ENCODE measurements at regions not wholly inside any gene's neighbourhood (a gene's known extent, or its start where the extent isn't known, plus 50 kb on each side); places are given as distances from the start of the nearest gene placed in this dataset.
A peak's percentile ranks its signal among the peaks of the same experiment; 100 is the strongest.

DNA sequence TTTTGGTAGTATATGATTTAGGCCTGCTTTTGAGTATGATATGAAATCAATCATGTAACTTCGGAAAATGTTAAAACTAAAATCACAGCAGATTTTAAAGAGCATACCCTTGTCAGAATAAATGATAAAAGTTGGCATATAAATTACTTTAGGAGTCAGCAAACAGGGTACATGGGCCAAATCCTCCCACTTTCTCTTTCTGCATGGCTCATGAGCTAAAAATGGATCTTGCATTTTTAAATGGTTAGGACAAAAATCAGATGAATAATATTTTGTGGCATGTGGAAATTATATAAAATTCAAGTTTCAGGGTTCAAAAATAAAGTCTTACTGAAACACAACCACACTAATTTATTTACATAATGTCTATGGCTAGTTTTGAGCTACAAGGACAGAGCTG, 214.9 kb downstream of the GASK1B start:
- Histone ChIP-seq H3K9me2 (replicated peaks; ENCODE audit: low read depth, low read length) (no peaks in the 10 kb centered on the region), H3K4me3 (ENCODE audit: low read length, poor library complexity, severe bottlenecking) (no peak overlapping the region), H3K4me1 (ENCODE audit: insufficient read depth, low read length, poor library complexity, severe bottlenecking) (no peaks in the 10 kb centered on the region), H3K9me3 (ENCODE audit: insufficient read depth, low read depth, low read length) (no peaks in the 10 kb centered on the region), H4K20me1 (ENCODE audit: insufficient read depth, low read length, poor library complexity, severe bottlenecking) (no peaks in the 10 kb centered on the region), H3K27me3 (ENCODE audit: insufficient read depth, low read length, poor library complexity, severe bottlenecking) (no peaks in the 10 kb centered on the region), H3K79me2 (ENCODE audit: insufficient read depth, low read length) (no peaks in the 10 kb centered on the region), H3F3A (ENCODE audit: low read depth) (no peaks in the 10 kb centered on the region), H3K36me3 (ENCODE audit: insufficient read depth, low read length) (no peaks in the 10 kb centered on the region), H3K9ac (ENCODE audit: low read depth, low read length, poor library complexity, severe bottlenecking) (no peak overlapping the region), H2AFZ (ENCODE audit: low read length) (no peak overlapping the region), H3K4me2 (ENCODE audit: low read depth, low read length, poor library complexity, severe bottlenecking) (no peak overlapping the region)
- TF ChIP-seq EZH2phosphoT487 (IDR thresholded peaks at IDR 0.05; ENCODE audit: borderline replicate concordance) (no peak), CTCF (conservative IDR thresholded peaks at IDR 0.05; ENCODE audit: low read length) (no peak)

DNA sequence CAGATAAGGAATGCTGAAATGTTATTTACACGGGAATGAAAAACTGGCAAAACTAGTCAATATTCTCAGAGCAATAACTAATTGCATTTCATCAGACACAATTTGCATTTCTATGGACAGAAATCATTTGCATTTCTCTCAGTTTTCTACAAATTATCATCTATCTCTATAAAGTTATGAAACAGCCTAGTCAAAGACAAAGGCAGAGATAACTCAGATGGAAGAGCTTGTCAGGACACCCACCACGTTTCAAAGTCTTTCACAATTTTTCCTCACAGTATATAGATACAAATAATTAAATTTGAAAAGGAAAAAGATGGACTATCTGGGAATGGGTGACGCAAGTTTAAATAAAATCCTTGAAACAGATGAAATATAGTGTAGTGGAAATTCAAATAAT, 230.8 kb downstream of the GASK1B start:
- Histone ChIP-seq H2AFZ (ENCODE audit: low read length) (no peak overlapping the region), H3K36me3 (ENCODE audit: insufficient read depth, low read length) (no peaks in the 10 kb centered on the region), H3K4me3 (ENCODE audit: low read length, poor library complexity, severe bottlenecking) (no peak overlapping the region), H3K9ac (ENCODE audit: low read depth, low read length, poor library complexity, severe bottlenecking) (no peak overlapping the region), H4K20me1 (ENCODE audit: insufficient read depth, low read length, poor library complexity, severe bottlenecking) (no peaks in the 10 kb centered on the region), H3K9me2 (replicated peaks; ENCODE audit: low read depth, low read length) (no peaks in the 10 kb centered on the region), H3K27me3 (ENCODE audit: insufficient read depth, low read length, poor library complexity, severe bottlenecking) (no peaks in the 10 kb centered on the region), H3F3A (ENCODE audit: low read depth) (no peaks in the 10 kb centered on the region), H3K4me1 (ENCODE audit: insufficient read depth, low read length, poor library complexity, severe bottlenecking) (no peaks in the 10 kb centered on the region), H3K79me2 (ENCODE audit: insufficient read depth, low read length) (no peaks in the 10 kb centered on the region), H3K4me2 (ENCODE audit: low read depth, low read length, poor library complexity, severe bottlenecking) (no peak overlapping the region), H3K9me3 (ENCODE audit: insufficient read depth, low read depth, low read length) (no peaks in the 10 kb centered on the region)
- TF ChIP-seq CTCF (conservative IDR thresholded peaks at IDR 0.05; ENCODE audit: low read length) (no peak), EZH2phosphoT487 (IDR thresholded peaks at IDR 0.05; ENCODE audit: borderline replicate concordance) (no peak)

DNA sequence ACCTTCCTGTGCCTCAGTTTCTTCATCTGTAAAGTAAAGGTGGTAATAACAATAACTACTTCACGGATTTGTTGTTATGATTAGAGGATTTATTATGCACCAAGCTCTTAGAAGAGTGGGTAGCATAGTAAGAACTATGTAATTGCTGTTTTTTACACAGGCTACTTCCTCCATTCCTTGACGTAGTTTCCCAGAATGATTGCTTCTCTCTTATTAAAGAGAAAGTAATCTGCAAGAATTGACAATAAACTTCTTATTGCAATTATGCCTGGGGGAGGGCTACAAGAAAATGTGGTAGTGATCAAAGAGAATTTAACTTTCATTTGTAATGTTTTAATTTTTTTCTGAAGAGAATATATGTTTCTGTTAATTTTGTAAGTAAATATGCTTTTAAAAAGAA, 238.7 kb downstream of the GASK1B start:
- Histone ChIP-seq H3F3A (ENCODE audit: low read depth) (no peaks in the 10 kb centered on the region), H2AFZ (ENCODE audit: low read length) (0 out of 2 replicates have a peak overlapping the region, but pooled peaks have one; percentile 27), H3K27me3 (ENCODE audit: insufficient read depth, low read length, poor library complexity, severe bottlenecking) (no peaks in the 10 kb centered on the region), H3K36me3 (ENCODE audit: insufficient read depth, low read length) (no peaks in the 10 kb centered on the region), H3K9ac (ENCODE audit: low read depth, low read length, poor library complexity, severe bottlenecking) (no peak overlapping the region), H3K9me2 (replicated peaks; ENCODE audit: low read depth, low read length) (no peaks in the 10 kb centered on the region), H4K20me1 (ENCODE audit: insufficient read depth, low read length, poor library complexity, severe bottlenecking) (no peaks in the 10 kb centered on the region), H3K4me3 (ENCODE audit: low read length, poor library complexity, severe bottlenecking) (no peak overlapping the region), H3K79me2 (ENCODE audit: insufficient read depth, low read length) (no peaks in the 10 kb centered on the region), H3K4me2 (ENCODE audit: low read depth, low read length, poor library complexity, severe bottlenecking) (no peak overlapping the region), H3K9me3 (ENCODE audit: insufficient read depth, low read depth, low read length) (no peaks in the 10 kb centered on the region), H3K4me1 (ENCODE audit: insufficient read depth, low read length, poor library complexity, severe bottlenecking) (no peaks in the 10 kb centered on the region)
- TF ChIP-seq CTCF (conservative IDR thresholded peaks at IDR 0.05; ENCODE audit: low read length) (no peak), EZH2phosphoT487 (IDR thresholded peaks at IDR 0.05; ENCODE audit: borderline replicate concordance) (no peak)

Measured in Loucy (cell line).